ENCODE measurements at regions not wholly inside any gene's neighbourhood (a gene's known extent, or its start where the extent isn't known, plus 50 kb on each side); places are given as distances from the start of the nearest gene placed in this dataset.

DNA sequence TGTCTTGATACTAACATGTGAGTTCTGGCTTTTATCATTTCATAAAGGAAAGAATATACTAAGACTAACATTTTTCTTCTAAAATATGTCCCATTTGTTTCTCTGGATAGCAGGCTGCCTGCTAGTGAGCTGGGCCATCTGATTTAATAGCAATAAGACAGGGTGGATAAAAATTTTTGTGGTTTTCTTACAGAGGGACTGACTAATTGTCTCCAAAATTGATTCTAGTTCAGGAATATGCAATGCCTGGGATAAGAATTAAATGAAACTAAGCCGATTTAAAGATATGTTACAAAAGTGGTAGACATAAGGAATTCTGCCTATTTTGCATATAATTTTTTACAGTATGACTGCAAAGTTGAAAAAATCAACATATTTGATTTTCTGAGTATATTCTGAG, 252.9 kb upstream of the NAV3 start:
- H3K27me3 ChIP-seq (ENCODE audit: insufficient read depth, low read length) = no peaks in the 10 kb centered on the region
- H3K27ac ChIP-seq (ENCODE audit: low read depth, low read length) = no peak overlapping the region
- no peak overlapping the region for H3K4me3 ChIP-seq (ENCODE audit: low read depth, low read length)
- no peaks in the 10 kb centered on the region for H3K79me2 ChIP-seq (ENCODE audit: control insufficient read depth, insufficient read depth, low read length, unreplicated experiment)
- no peak overlapping the region for H2AFZ ChIP-seq (ENCODE audit: low read length, unreplicated experiment)
- H3K36me3 ChIP-seq (ENCODE audit: insufficient read depth, low read length) = no peaks in the 10 kb centered on the region
- peaks cover 6% of the 10 kb centered on the region for H3K4me1 ChIP-seq (ENCODE audit: control insufficient read depth, insufficient read depth, low read length, unreplicated experiment)

GRCh38 chr12:77575376-77575919, 255.2 kb upstream of the NAV3 start:
- H3K4me1 ChIP-seq (ENCODE audit: control insufficient read depth, insufficient read depth, low read length, unreplicated experiment) = peaks cover 6% of the 10 kb centered on the region
- no peak overlapping the region for H3K4me3 ChIP-seq (ENCODE audit: low read depth, low read length)
- no peak overlapping the region for H2AFZ ChIP-seq (ENCODE audit: low read length, unreplicated experiment)
- no peaks in the 10 kb centered on the region for H3K79me2 ChIP-seq (ENCODE audit: control insufficient read depth, insufficient read depth, low read length, unreplicated experiment)
- no peaks in the 10 kb centered on the region for H3K36me3 ChIP-seq (ENCODE audit: insufficient read depth, low read length)
- H3K27me3 ChIP-seq (ENCODE audit: insufficient read depth, low read length) = no peaks in the 10 kb centered on the region
- H3K27ac ChIP-seq (ENCODE audit: low read depth, low read length) = no peak overlapping the region

- no peak overlapping the region for H3K4me3 ChIP-seq (ENCODE audit: low read depth, low read length)
- no peaks in the 10 kb centered on the region for H3K27me3 ChIP-seq (ENCODE audit: insufficient read depth, low read length)
- H3K4me1 ChIP-seq (ENCODE audit: control insufficient read depth, insufficient read depth, low read length, unreplicated experiment) = no peaks in the 10 kb centered on the region
- H3K79me2 ChIP-seq (ENCODE audit: control insufficient read depth, insufficient read depth, low read length, unreplicated experiment) = no peaks in the 10 kb centered on the region
- no peak overlapping the region for H2AFZ ChIP-seq (ENCODE audit: low read length, unreplicated experiment)
- H3K27ac ChIP-seq (ENCODE audit: low read depth, low read length) = no peak overlapping the region
- no peaks in the 10 kb centered on the region for H3K36me3 ChIP-seq (ENCODE audit: insufficient read depth, low read length)
Measured at GRCh38 chr12:77572371-77572770, 258.3 kb upstream of the NAV3 start.

DNA sequence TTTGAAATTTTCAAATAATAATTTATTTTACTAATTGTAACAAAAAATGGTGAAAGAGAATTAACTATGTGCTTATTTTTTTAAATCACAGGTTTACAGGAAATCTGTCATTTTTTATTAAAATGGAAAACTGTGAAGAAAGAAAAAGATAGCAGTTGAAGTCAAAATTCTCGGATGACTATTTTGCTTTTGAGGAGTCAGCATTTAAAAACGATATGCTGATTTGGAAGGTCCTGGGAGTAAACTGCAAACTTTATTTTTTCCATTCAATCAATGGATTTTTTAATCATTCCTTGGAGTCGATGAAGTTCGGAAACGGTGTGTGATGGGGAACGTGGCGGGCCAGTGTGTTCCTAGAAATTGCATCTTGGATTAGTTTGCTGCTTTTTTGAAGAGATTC, 258.9 kb upstream of the NAV3 start:
- Histone ChIP-seq H3K36me3 (ENCODE audit: insufficient read depth, low read length) (no peaks in the 10 kb centered on the region), H2AFZ (ENCODE audit: low read length, unreplicated experiment) (no peak overlapping the region), H3K4me3 (ENCODE audit: low read depth, low read length) (no peak overlapping the region)

DNA sequence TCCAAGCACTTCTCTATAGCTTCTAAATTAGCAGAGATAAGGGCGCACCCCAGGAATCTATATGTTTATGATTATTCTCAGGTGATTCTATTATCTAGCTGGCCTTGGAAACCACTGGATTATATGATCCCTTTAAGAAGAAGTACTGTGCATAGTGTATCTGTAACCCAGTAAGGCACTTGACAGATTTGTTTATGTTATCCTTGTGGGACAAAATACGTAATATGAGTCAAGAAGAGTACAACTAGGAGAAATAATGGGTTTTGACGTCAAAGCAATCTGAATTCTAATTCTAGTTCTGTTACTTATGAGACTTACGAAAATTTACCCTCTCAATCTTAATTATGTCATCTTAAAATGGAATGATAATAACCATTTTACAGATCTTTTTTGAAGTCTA, 259.6 kb upstream of the NAV3 start:
- Histone ChIP-seq H3K79me2 (ENCODE audit: control insufficient read depth, insufficient read depth, low read length, unreplicated experiment) (no peaks in the 10 kb centered on the region), H3K27ac (ENCODE audit: low read depth, low read length) (no peak overlapping the region), H2AFZ (ENCODE audit: low read length, unreplicated experiment) (no peak overlapping the region), H3K27me3 (ENCODE audit: insufficient read depth, low read length) (no peaks in the 10 kb centered on the region), H3K36me3 (ENCODE audit: insufficient read depth, low read length) (no peaks in the 10 kb centered on the region), H3K4me1 (ENCODE audit: control insufficient read depth, insufficient read depth, low read length, unreplicated experiment) (no peaks in the 10 kb centered on the region), H3K4me3 (ENCODE audit: low read depth, low read length) (no peak overlapping the region)

More for the DNA sequence above, 258.9 kb upstream of the NAV3 start:
- Histone ChIP-seq H3K4me1 (ENCODE audit: control insufficient read depth, insufficient read depth, low read length, unreplicated experiment) (no peaks in the 10 kb centered on the region), H3K27ac (ENCODE audit: low read depth, low read length) (no peak overlapping the region), H3K79me2 (ENCODE audit: control insufficient read depth, insufficient read depth, low read length, unreplicated experiment) (no peaks in the 10 kb centered on the region), H3K27me3 (ENCODE audit: insufficient read depth, low read length) (no peaks in the 10 kb centered on the region)

- Histone ChIP-seq H3K27me3 (ENCODE audit: insufficient read depth, low read length) (no peaks in the 10 kb centered on the region), H3K4me3 (ENCODE audit: low read depth, low read length) (no peak overlapping the region), H3K27ac (ENCODE audit: low read depth, low read length) (no peak overlapping the region), H2AFZ (ENCODE audit: low read length, unreplicated experiment) (no peak overlapping the region), H3K79me2 (ENCODE audit: control insufficient read depth, insufficient read depth, low read length, unreplicated experiment) (no peaks in the 10 kb centered on the region), H3K36me3 (ENCODE audit: insufficient read depth, low read length) (no peaks in the 10 kb centered on the region), H3K4me1 (ENCODE audit: control insufficient read depth, insufficient read depth, low read length, unreplicated experiment) (no peaks in the 10 kb centered on the region)
Measured at GRCh38 chr12:77569876-77570275, 260.8 kb upstream of the NAV3 start.

DNA sequence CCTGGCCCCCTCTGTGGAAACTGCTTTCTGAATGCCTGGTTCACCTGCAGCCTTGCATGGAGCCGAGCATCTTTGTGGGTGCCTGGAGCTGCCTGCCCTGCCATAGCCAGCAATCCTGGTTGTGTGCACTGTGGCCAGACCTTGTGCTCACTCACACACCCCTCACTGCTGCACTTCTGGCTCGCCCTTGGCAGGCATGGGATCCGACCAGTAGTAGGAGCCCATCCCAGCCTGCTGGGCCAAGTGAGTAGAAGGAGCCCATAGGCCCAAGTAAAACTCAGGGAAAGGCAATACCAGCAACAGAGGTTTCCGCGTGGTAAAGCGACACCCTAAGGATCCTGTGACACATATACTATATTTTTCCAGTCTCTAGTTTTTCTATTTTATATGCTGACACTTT, 270.0 kb upstream of the NAV3 start:
- Histone ChIP-seq H3K79me2 (ENCODE audit: control insufficient read depth, insufficient read depth, low read length, unreplicated experiment) (no peaks in the 10 kb centered on the region), H2AFZ (ENCODE audit: low read length, unreplicated experiment) (no peak overlapping the region), H3K4me3 (ENCODE audit: low read depth, low read length) (no peak overlapping the region), H3K36me3 (ENCODE audit: insufficient read depth, low read length) (no peaks in the 10 kb centered on the region), H3K27me3 (ENCODE audit: insufficient read depth, low read length) (no peaks in the 10 kb centered on the region), H3K27ac (ENCODE audit: low read depth, low read length) (no peak overlapping the region), H3K4me1 (ENCODE audit: control insufficient read depth, insufficient read depth, low read length, unreplicated experiment) (no peaks in the 10 kb centered on the region)

DNA sequence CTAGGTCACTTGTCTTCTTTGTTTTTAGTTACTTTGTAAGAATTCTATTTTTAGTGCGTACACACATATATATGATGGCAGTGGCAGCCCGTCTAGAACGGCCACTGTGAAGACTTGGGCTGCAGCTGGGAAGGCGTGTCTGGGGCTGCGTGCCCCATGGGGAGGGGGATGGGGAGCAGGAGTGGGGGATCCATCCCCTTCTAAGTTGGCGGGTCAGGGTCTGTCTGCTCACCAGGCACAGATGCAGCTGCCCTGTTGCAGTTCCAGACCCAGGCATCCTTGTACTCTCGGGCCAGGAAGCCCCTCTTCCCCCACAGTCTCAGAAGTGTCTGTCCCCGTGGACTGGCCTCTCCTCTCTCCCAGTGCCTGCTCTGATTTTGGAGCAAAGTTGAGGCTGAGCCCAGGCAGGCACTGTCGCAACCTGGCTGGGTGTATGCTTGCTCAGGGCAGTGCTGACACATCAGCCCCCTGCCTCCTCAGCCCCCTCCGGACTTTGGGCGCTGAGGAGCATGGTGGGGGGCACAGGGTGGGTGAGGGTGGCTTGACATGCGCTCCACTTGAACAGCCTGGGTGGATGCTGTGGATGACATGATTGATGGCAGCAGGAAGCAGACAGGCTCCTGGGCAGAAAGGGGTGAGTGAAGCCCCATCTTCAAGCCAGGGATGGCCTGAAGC, 271.2 kb upstream of the NAV3 start:
- no peaks in the 10 kb centered on the region for H3K4me1 ChIP-seq (ENCODE audit: control insufficient read depth, insufficient read depth, low read length, unreplicated experiment)
- no peaks in the 10 kb centered on the region for H3K79me2 ChIP-seq (ENCODE audit: control insufficient read depth, insufficient read depth, low read length, unreplicated experiment)

DNA sequence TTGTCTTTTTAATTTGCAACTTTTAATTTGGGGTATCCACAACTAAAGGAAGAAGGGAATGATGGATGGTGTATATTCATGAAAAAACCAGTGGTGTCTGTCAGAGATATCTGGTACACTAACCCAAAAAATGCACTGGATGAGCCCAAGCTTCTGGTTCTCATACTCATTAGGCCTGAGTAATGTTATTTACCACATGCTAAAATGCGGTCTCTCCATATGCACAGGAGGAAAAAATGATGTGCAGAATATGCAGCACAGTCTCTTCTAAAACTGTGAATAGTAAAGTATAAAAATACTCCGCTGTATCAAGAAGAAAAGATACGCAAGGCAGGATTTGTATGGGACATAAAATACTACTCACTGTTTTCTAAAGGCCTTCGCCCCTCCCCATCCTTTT, 275.6 kb upstream of the NAV3 start:
- Histone ChIP-seq H3K4me1 (ENCODE audit: control insufficient read depth, insufficient read depth, low read length, unreplicated experiment) (no peaks in the 10 kb centered on the region), H3K36me3 (ENCODE audit: insufficient read depth, low read length) (no peaks in the 10 kb centered on the region), H3K27me3 (ENCODE audit: insufficient read depth, low read length) (no peaks in the 10 kb centered on the region), H3K27ac (ENCODE audit: low read depth, low read length) (no peak overlapping the region), H3K4me3 (ENCODE audit: low read depth, low read length) (no peak overlapping the region), H3K79me2 (ENCODE audit: control insufficient read depth, insufficient read depth, low read length, unreplicated experiment) (no peaks in the 10 kb centered on the region), H2AFZ (ENCODE audit: low read length, unreplicated experiment) (no peak overlapping the region)

More for the DNA sequence above, 271.2 kb upstream of the NAV3 start:
- Histone ChIP-seq H3K4me3 (ENCODE audit: low read depth, low read length) (no peak overlapping the region), H2AFZ (ENCODE audit: low read length, unreplicated experiment) (no peak overlapping the region), H3K36me3 (ENCODE audit: insufficient read depth, low read length) (no peaks in the 10 kb centered on the region), H3K27ac (ENCODE audit: low read depth, low read length) (no peak overlapping the region), H3K27me3 (ENCODE audit: insufficient read depth, low read length) (no peaks in the 10 kb centered on the region)

DNA sequence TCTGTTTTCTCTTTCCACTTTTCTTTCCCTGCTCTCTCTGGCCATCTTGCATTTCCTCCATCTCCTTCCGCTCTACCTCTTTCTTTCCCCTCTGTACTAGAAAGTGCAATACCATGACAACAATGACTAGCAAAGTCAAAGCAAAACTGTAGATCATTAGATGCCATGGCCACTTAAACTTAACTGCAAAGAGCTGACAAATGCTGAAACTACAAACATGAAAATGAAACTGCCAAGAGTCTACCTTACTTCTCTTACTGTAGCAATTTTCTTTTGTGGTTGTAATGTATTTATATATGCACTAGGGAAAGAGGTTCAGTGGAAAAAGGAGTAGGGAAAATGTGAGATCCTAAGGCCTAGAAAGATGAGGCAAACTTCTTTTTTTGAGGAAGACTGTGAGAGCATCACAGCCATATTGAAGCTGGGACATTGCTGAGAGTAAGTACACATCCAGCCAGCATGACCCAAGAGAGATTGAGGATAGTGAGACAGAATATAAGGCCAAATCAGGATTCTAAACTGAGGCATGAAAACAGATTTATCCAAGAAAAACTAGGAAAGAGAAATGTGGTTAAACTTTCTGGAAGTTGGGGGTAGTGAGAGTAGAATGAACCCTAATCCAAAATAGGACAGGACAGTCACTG, 276.6 kb upstream of the NAV3 start:
- no peak overlapping the region for H3K4me3 ChIP-seq (ENCODE audit: low read depth, low read length)
- no peaks in the 10 kb centered on the region for H3K79me2 ChIP-seq (ENCODE audit: control insufficient read depth, insufficient read depth, low read length, unreplicated experiment)
- no peaks in the 10 kb centered on the region for H3K27me3 ChIP-seq (ENCODE audit: insufficient read depth, low read length)
- H2AFZ ChIP-seq (ENCODE audit: low read length, unreplicated experiment) = no peak overlapping the region
- H3K27ac ChIP-seq (ENCODE audit: low read depth, low read length) = no peak overlapping the region
- no peaks in the 10 kb centered on the region for H3K36me3 ChIP-seq (ENCODE audit: insufficient read depth, low read length)
- H3K4me1 ChIP-seq (ENCODE audit: control insufficient read depth, insufficient read depth, low read length, unreplicated experiment) = no peaks in the 10 kb centered on the region
